Hematopoietic multipotent progenitor cell (in vitro differentiated cells): ENCODE measurements at regions not wholly inside any gene's neighbourhood (a gene's known extent, or its start where the extent isn't known, plus 50 kb on each side); places are given as distances from the start of the nearest gene placed in this dataset.
"Not testable (repeated sequence)": the region's sequence is repeated elsewhere in the genome, so short reads cannot be mapped to it uniquely, and the experiment has no call there.

Experiments
- DNase-seq, 3 donors: peaks; one replicate each; pipeline ENCODE4 v3.0.0-alpha.2; 2011 to 2015; ENCODE audit warnings: low read depth in 2 of 3, low spot score in 2 of 3

DNA sequence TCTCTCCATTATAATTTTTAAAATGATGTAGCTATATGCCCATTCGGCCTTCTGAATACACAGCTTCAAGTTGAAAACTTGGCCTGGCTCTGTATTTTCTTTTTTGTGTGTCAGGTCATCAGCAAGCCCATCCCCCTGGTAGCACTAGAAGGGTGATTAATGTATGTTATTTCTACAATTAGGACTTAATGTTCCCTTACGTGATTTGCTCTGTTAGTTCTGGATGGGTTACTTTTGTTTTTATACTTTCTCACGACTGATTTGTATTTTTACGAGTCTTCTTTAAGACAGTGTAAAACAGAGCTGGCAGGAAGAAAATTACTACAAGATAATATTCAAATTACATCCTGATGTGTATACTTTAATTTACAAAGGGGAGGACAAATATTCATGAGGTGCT, 88.4 kb upstream of the RGPD4 start:
- no peak for DNase-seq

DNA sequence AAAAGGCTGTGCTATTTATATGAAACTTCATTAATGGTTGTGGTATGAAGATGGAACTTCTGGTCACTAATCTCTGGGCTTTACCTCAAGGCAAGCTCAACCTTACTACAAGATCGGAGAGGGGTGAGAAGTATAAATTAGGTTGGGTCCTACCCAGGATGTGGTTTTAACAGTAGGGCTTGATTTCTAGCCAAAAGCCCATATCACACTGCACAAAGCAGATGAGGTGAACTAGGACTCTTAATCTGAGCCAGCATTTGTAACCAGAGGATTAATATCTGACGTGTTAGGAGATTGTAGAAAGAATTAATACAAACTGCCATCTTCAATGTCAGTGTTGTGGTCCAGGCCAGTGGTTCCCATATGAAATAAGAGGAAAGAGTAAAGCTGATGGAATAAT, 86.4 kb upstream of the RGPD4 start:
- peak in 2 of 3 donors; percentile 17 to 68 for DNase-seq

DNA sequence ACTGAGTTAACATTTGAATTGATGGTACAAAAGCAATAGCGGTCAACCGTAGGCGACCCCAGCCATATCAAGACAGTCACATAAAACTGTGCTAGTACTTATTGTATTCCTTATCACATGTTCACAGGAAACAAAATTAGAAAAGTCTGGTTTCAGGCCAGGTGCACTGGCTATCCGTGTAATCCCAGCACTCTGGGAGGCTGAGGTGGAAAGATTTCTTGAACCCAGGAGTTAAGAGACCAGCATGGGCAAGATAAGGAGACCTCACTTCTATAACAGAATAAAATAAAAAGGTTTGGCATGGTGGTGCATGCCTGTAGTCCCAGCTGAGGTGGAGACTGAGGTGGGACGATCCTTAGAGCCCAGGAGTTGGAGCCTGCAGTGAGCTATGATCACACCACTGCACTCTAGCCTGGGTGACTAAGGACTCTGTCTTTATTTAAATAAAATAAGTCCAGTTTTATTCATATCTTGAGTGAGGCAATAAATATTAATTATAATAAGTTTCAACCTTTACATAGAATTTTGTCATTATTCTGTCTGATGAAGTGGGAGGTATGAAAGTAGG, 84.1 kb upstream of the RGPD4 start:
- no peak for DNase-seq

DNA sequence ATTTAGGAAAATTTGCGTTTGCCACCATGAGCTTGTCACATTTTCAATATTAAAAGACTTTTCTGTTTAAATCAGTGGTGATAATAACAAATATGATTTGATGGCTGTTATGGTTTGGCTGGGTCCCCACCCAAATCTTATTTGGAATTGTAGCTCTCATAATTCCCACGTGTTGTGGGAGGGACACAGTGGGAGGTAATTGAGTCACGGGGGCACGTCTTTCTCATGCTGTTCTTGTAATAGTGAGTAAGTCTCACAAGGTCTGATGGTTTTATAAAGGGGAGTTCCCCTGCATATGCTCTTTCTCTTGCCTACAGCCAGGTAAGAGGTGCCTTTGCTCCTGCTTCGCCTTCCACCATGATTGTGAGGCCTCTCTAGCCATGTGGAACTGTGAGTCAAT, 83.4 kb upstream of the RGPD4 start:
- no peak for DNase-seq

DNA sequence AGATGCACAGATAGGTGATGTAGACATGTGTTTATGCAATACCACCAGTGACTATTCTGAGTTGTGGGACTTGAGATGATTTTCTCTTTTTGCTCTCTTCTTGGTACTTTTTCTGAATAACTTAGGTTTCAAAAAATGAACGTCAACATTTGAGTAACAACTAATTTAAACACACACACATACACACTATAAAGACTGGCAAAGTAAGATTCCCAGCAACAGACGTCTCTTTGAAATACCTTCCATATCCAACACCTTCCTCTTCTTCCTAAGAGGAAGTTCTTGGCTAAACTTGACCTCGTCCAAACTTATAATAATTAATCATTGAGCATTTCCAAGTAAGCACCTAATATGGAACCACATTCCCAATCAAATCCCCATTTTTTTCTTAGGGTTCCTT, 81.6 kb upstream of the RGPD4 start:
- no peak for DNase-seq

DNA sequence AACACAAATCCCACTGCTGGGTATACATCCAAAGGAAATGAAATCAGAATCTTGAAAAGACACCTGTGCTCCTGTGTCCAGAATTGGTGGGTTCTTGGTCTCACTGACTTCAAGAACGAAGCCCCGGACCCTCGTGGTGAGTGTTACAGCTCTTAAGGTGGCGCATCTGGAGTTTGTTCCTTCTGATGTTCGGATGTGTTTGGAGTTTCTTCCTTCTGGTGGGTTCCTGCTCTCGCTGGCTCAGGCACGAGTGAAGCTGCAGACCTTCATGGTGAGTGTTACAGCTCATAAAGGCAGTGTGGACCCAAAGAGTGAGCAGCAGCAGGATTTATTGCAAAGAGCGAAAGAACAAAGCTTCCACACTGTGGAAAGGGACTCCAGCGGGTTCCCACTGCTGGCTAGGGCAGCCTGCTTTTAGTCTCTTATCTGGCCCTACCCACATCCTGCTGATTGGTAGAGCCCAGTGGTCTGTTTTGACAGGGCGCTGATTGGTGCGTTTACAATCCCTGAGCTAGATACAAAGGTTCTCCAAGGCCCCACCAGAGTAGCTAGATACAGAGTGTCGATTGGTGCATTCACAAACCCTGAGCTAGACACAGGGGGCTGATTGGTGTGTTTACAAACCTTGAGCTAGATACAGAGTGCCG, 80.0 kb upstream of the RGPD4 start:
- DNase-seq, result not testable (repeated sequence)

DNA sequence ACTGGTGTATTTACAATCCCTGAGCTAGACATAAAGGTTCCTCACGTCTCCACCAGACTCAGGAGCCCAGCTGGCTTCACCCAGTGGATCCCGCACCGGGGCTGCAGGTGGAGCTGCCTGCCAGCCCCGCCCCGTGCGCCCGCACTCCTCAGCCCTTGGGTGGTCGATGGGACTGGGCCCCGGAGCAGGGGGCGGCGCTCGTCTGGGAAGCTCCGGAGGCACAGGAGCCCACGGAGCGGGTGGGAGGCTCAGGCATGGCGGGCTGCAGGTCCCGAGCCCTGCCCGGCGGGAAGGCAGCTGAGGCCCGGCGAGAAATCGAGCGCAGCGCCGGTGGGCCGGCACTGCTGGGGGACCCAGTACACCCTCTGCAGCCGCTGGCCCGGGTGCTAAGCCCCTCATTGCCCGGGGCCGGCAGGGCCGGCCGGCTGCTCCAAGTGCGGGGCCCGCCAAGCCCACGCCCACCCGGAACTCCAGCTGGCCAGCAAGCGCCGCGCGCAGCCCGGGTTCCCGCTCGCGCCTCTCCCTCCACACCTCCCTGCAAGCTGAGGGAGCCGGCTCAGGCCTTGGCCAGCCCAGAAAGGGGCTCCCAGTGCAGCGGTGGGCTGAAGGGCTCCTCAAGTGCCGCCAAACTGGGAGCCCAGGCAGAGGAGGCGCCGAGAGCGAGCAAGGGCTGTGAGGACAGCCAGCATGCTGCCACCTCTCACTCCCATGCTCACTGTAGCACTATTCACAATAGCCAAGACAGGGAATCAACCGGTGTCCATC, 79.3 kb upstream of the RGPD4 start:
- DNase-seq, result not testable (repeated sequence)

DNA sequence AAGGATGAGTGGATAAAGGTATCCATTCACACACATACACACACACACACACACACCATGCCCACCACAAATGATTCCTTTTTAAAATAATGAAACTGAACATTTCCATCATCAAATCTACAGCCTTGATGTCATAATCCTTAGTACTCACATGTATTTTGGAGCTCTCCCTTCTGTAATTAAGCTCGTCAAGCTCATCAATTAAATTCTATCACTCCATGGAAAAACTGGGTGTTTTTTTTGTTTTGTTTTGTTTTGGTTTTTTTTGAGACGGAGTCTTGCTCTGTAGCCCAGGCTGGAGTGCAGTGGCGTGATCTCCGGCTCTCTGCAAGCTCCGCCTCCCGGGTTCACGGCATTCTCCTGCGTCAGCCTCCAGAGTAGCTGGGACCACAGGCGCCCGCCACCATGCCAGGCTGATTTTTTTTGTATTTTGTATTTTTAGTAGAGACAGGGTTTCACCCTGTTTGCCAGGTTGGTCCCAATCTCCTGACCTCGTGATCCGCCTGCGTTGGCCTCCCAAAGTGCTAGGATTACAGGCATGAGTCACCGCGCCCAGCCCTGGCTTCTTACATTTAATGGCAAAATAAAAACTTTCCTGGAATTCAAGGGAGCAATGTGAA, 78.6 kb upstream of the RGPD4 start:
- no peak for DNase-seq

DNA sequence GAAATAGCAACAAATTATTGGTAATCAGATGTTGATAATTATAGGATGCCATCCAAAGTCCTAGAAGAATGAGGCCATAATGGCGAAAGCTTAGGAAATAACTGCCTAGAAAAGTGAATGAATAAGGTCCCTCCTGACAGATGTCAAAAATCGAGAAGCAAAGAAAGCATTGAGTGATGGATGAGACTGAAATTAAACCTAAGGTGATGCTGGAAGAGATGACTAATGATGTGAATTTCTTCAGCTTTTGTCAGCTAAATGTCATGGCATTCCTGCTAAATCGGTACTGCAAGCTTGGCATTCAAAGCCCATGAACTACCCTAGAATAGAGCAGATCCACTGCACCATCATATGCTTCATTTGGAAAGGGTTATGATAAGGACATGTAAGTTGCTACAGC, 74.8 kb upstream of the RGPD4 start:
- DNase-seq, result no peak

DNA sequence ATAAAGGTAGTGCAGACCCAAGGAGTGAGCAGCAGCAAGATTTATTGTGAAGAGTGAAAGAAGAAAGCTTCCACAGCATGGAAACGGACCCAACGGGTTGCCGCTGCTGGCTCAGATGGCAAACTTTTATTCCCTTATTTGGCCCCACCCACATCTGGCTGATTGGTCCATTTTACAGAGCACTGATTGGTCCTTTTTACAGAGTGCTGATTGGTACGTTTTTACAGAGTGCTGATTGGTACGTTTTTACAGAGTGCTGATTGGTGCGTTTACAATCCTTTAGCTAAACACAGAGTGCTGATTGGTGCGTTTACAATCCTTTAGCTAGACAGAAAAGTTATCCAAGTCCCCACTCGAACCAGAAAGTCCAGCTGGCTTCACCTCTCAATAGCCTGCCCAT, 72.9 kb upstream of the RGPD4 start:
- not testable (repeated sequence) for DNase-seq

DNA sequence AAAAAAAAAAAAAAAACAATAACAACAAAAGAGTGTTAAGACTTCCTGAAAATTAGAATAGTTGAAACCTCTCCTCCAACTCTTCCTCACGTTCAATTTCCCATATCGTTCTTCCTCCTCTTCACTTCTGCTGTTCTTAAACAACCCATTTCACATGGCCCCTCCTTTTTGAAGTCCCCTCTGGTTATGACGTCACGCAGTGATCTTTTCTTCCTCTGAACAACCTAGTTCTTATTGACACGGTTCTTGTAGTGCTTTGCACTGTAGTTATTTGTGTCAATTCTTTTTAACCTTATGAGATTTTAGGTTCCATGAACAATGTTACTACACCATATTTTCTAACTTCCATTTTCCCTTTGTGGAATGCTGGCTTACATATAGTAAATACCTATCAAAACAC, 69.5 kb upstream of the RGPD4 start:
- DNase-seq, result no peak

DNA sequence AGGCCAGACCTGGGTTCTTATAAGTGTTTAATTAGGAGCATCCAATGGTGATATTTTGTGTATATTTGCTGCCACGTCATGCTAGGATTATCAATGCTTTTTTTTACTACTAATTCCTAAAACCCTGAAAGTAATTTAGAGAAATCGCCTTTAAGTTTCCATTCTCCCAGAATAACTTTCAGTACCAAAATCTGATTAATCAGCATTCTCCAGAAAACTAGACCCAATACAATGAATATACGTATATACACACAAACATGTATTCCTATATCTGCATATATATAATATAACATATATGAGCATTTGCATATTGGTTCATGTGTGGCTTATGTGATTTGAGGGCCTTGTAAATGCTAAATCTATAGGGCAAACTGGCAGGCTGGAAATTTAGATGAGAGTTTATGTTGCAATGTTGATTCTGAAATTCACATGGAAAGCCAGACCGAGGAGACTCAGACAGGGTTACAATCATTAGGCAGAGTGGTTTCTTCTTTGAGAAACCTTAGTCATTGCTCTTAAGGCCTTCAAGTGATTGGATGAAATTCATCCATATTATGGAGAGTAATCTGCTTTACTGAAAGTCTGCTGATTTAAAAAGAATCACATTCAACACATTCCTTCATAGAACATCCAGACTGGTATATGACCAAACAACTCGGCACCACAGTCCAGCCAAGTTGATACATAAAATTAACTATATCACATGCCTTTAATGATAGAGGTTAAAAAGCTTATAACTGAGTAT, 65.9 kb upstream of the RGPD4 start:
- DNase-seq, result no peak

DNA sequence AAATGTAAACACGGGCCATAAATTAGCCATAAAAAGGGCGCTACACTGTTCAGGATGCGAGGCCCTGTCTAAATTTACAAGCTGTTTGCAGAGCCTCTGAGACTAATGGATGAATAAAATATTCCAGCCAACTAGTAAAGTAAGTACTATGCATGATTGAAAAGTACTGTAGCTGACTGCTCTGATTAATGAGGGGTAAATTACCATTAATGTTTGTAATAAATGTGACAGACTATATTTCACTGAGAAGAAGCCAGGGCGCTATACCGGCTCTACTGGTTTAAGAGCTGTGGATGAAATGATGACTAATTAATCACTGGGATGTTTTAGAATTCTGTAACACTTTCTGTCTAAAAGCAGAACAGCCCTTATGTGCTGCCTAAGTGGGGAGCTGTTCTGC, 54.3 kb upstream of the RGPD4 start:
- DNase-seq, result no peak

DNA sequence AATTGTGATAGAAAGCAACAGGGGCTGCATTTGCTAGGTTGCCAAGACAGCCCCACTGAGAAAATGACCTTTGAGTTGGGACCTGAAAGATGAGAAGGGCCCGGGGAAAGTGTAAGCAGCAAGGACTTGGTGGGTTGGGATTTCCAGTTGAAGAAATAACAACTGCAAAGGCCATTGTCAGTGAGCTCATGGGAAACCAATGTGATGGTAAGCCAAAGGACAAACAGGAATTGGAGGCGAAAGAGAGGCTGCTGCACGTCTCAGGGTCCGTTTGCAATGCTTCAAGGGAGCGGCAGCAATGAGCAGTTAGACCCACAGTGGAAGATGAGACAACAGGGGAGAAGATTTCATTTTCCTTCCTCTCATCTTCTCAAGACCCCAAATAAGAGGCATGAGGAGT, 51.5 kb upstream of the RGPD4 start:
- no peak for DNase-seq

DNA sequence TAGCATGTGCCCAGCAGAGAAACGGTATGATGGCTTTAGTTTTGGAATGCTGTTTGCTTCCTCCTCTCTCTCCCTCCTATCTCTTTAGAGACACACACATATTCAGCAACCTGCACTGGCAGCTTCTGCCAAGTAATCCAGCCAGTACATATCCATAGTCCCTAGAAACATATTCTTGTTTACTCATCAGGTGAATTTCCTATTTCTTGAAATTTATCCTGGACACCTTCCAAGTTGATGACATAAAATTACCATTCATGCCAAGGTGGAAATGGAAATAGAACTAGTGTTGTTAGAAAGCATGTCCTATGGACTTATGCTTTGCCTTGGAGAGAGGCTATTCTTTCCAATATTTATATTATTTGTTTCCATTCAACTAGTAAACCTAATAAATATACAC, 50.9 kb upstream of the RGPD4 start:
- no peak for DNase-seq

DNA sequence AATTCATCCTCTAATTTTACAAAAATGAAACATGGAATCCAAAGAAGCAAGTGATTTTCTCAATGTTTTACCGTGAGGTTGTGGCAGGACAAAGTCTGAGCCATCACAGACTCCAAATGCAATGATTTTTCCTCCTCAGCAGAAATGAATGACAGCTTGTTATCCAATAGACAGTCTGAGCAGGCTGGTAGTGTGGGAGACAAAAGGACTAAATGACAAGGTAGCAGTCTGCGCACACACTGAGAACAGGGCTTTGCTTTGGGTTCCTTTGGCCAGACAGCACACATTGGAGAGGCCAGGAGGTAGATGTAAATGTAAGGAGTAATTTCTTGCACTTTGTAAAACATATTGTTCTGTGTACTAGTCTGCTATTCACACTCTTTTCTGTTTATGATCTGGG, 50.3 kb upstream of the RGPD4 start:
- no peak for DNase-seq
